OCI-LY7 (cell line): ENCODE measurements at regions not wholly inside any gene's neighbourhood (a gene's known extent, or its start where the extent isn't known, plus 50 kb on each side); places are given as distances from the start of the nearest gene placed in this dataset.

ENCODE experiments used
- BruUV-seq: library from RNA; stranded (reverse); fragments of 400-500 nt; replicated peaks from 2 replicates; lab custom pipeline; 2021; lab: Mats Ljungman, UMichigan
- CTCF ChIA-PET: fragments of 300-600 bp; sonication (Branson Sonifier 250); formaldehyde crosslinking; loops from one replicate; lab custom pipeline; 2022; ENCODE audit warnings: antibody characterized with exemption; ENCODE audit not compliant: unreplicated experiment; lab: Charles Lee
- POLR2A ChIA-PET: fragments of 300-600 bp; sonication (Branson Sonifier 250); formaldehyde crosslinking; loops from one replicate; lab custom pipeline; 2022; ENCODE audit warnings: antibody characterized with exemption; lab: Charles Lee
- DNase-seq: peaks from one replicate; pipeline ENCODE4 v3.0.0-alpha.2; 2015; ENCODE audit warnings: low spot score
- H2AFZ ChIP-seq: fragments of 200-600 bp; sonication (generic), shearing (Covaris generic); 2 replicates; pipeline ENCODE4 v1.6.1; 2014; ENCODE audit warnings: mild to moderate bottlenecking, antibody characterized with exemption, low read length, moderate library complexity
- H3K27ac ChIP-seq: fragments of 200-600 bp; sonication (generic); 2 replicates; pipeline ENCODE4 v1.5.1; 2014; ENCODE audit warnings: mixed run types, low read depth, mild to moderate bottlenecking, moderate library complexity, low read length, inconsistent platforms; ENCODE audit not compliant: poor library complexity, severe bottlenecking
- H3K36me3 ChIP-seq: fragments of 200-600 bp; sonication (generic); 2 replicates; pipeline ENCODE4 v1.6.1; 2014; ENCODE audit warnings: mild to moderate bottlenecking, antibody characterized with exemption, low read length, moderate library complexity, mixed read lengths; ENCODE audit not compliant: insufficient read depth
- H3K4me1 ChIP-seq: fragments of 200-600 bp; sonication (generic); 2 replicates; pipeline ENCODE4 v1.5.1; 2014; ENCODE audit warnings: mild to moderate bottlenecking, low read length; ENCODE audit not compliant: insufficient read depth, poor library complexity, severe bottlenecking
- H3K4me2 ChIP-seq: fragments of 200-600 bp; sonication (generic); 2 replicates; pipeline ENCODE4 v1.6.1; 2014; ENCODE audit warnings: mild to moderate bottlenecking, low read length
- H3K4me3 ChIP-seq: fragments of 200-600 bp; sonication (generic); 2 replicates; pipeline ENCODE4 v1.5.1; 2014; ENCODE audit warnings: mild to moderate bottlenecking, low read depth, low read length; ENCODE audit not compliant: poor library complexity, severe bottlenecking
- H3K79me2 ChIP-seq: fragments of 200-600 bp; sonication (generic); 2 replicates; pipeline ENCODE4 v1.6.1; 2016; ENCODE audit warnings: low read depth, mild to moderate bottlenecking, low read length, moderate library complexity, mixed read lengths; ENCODE audit not compliant: insufficient read depth
- H3K9me2 ChIP-seq: fragments of 200-600 bp; sonication (generic); 2 replicates; pipeline ENCODE4 v1.6.1; 2016; ENCODE audit warnings: mild to moderate bottlenecking, low read length, mixed read lengths; ENCODE audit not compliant: insufficient read depth
- H3K9me3 ChIP-seq: fragments of 200-600 bp; sonication (generic); 2 replicates; pipeline ENCODE4 v1.6.1; 2014; ENCODE audit warnings: mild to moderate bottlenecking, mixed run types, low read length, mixed read lengths
- H4K20me1 ChIP-seq: fragments of 200-600 bp; sonication (generic); 2 replicates; pipeline ENCODE4 v1.6.1; 2014; ENCODE audit warnings: mild to moderate bottlenecking, antibody characterized with exemption, low read length, moderate library complexity, mixed read lengths; ENCODE audit not compliant: insufficient read depth
- CTCF ChIP-seq: fragments of 200-600 bp; sonication (generic); conservative IDR thresholded peaks from 2 replicates; pipeline ENCODE4 v1.5.1; 2014; ENCODE audit warnings: mild to moderate bottlenecking, antibody characterized with exemption, low read length, moderate library complexity, mixed read lengths
- EZH2phosphoT487 ChIP-seq: fragments of 200-600 bp; sonication (generic); IDR thresholded peaks from 2 replicates; pipeline ENCODE4 v1.6.1; 2018; ENCODE audit warnings: low read depth, borderline replicate concordance, mild to moderate bottlenecking, mixed run types, antibody characterized with exemption, low read length, moderate library complexity, mixed read lengths
- intact Hi-C: fragments of 100-400 bp; cut with micrococcal nuclease; formaldehyde crosslinking; loops from one replicate; pipeline ENCODE4 v1.10.0; 2022; ENCODE audit not compliant: unreplicated experiment

GRCh38 chr7:51705701-51706100, 389.1 kb upstream of the COBL start:
- intact Hi-C loops, result no loop called here

GRCh38 chr7:51702673-51703072, 386.1 kb upstream of the COBL start:
- POLR2A ChIA-PET, result interaction anchor here (0.6 kb wide), 1 partner anchor 50 kb away, joined by 3 read pairs; no protein-coding TSS in a partner anchor
- intact Hi-C loops, result no loop called here
- CTCF ChIA-PET, result no interaction called here

More at GRCh38 chr7:51705701-51706100, 389.1 kb upstream of the COBL start:
- Histone ChIP-seq H3K9me2 (no peaks in the 10 kb centered on the region), H3K79me2 (no peaks in the 10 kb centered on the region), H3K4me3 (no peak overlapping the region), H3K36me3 (no peaks in the 10 kb centered on the region), H3K9me3 (no peaks in the 10 kb centered on the region), H3K27ac (no peak overlapping the region), H3K4me1 (no peaks in the 10 kb centered on the region), H4K20me1 (no peaks in the 10 kb centered on the region), H3K4me2 (no peak overlapping the region), H2AFZ (no peak overlapping the region)
- POLR2A ChIA-PET, result interaction anchor here (0.7 to 1.3 kb wide), 3 partner anchors 9 to 158 kb away, joined by 3 to 4 read pairs (median 3); no protein-coding TSS in a partner anchor
- TF ChIP-seq EZH2phosphoT487, result no peak
- TF ChIP-seq CTCF, result no peak
- no peak for DNase-seq
- no TSS peak for BruUV-seq
- CTCF ChIA-PET, result no interaction called here

More at GRCh38 chr7:51702673-51703072, 386.1 kb upstream of the COBL start:
- peak; percentile 1 for DNase-seq
- no peak overlapping the region for H3K4me2 ChIP-seq
- H3K79me2 ChIP-seq, result no peaks in the 10 kb centered on the region
- H3K9me2 ChIP-seq, result no peaks in the 10 kb centered on the region
- no peak overlapping the region for H2AFZ ChIP-seq
- no peak overlapping the region for H3K27ac ChIP-seq
- no peak overlapping the region for H3K4me3 ChIP-seq
- no peaks in the 10 kb centered on the region for H3K9me3 ChIP-seq
- H3K36me3 ChIP-seq, result no peaks in the 10 kb centered on the region
- H3K4me1 ChIP-seq, result no peaks in the 10 kb centered on the region
- TF ChIP-seq EZH2phosphoT487, result no peak
- TF ChIP-seq CTCF, result no peak
- H4K20me1 ChIP-seq, result no peaks in the 10 kb centered on the region
- no TSS peak for BruUV-seq
